Hepatocyte (in vitro differentiated cells): ENCODE measurements at regions not wholly inside any gene's neighbourhood (a gene's known extent, or its start where the extent isn't known, plus 50 kb on each side); places are given as distances from the start of the nearest gene placed in this dataset.

Experiments used
- DNase-seq: peaks from one replicate; pipeline ENCODE4 v3.0.0-alpha.2; 2016; ENCODE audit warnings: low spot score
- H2AFZ ChIP-seq: fragments of 200-600 bp; sonication (generic); 2 replicates; pipeline ENCODE4 v1.6.0; 2016; ENCODE audit warnings: antibody characterized with exemption, mild to moderate bottlenecking
- H3K27ac ChIP-seq: fragments of 200-600 bp; sonication (generic); 2 replicates; pipeline ENCODE4 v1.5.1; 2016; ENCODE audit warnings: mild to moderate bottlenecking
- H3K27me3 ChIP-seq: fragments of 200-600 bp; sonication (generic); 2 replicates; pipeline ENCODE4 v1.6.1; 2016
- H3K36me3 ChIP-seq: fragments of 200-600 bp; sonication (generic); replicated peaks from 2 replicates; pipeline ENCODE4 v1.5.1; 2016; ENCODE audit warnings: low read depth; ENCODE audit not compliant: insufficient read depth
- H3K4me1 ChIP-seq: fragments of 200-600 bp; sonication (generic); 2 replicates; pipeline ENCODE4 v1.5.1; 2016; ENCODE audit warnings: mild to moderate bottlenecking, moderate library complexity; ENCODE audit not compliant: insufficient read depth
- H3K4me2 ChIP-seq: fragments of 200-600 bp; sonication (generic); 2 replicates; pipeline ENCODE4 v1.6.0; 2016
- H3K4me3 ChIP-seq: fragments of 200-600 bp; sonication (generic); 2 replicates; pipeline ENCODE4 v1.5.1; 2016; ENCODE audit warnings: mild to moderate bottlenecking
- H3K79me2 ChIP-seq: fragments of 200-600 bp; sonication (generic); 2 replicates; pipeline ENCODE4 v1.6.0; 2017; ENCODE audit warnings: mild to moderate bottlenecking
- H3K9me2 ChIP-seq: fragments of 200-600 bp; sonication (generic); replicated peaks from 2 replicates; pipeline ENCODE4 v1.6.0; 2017; ENCODE audit warnings: mild to moderate bottlenecking; ENCODE audit not compliant: insufficient read depth
- H3K9me3 ChIP-seq: fragments of 200-600 bp; sonication (generic); 2 replicates; pipeline ENCODE4 v1.5.1; 2016; ENCODE audit warnings: low read depth, mild to moderate bottlenecking
- H4K20me1 ChIP-seq: fragments of 200-600 bp; sonication (generic); 2 replicates; pipeline ENCODE4 v1.6.0; 2016; ENCODE audit warnings: mild to moderate bottlenecking; ENCODE audit not compliant: insufficient read depth, poor library complexity, severe bottlenecking
- CTCF ChIP-seq: fragments of 200-600 bp; sonication (generic); IDR thresholded peaks from 2 replicates; pipeline ENCODE4 v1.5.1; 2016; ENCODE audit warnings: antibody characterized with exemption, mild to moderate bottlenecking; ENCODE audit not compliant: poor library complexity
- EZH2 ChIP-seq: fragments of 200-600 bp; sonication (generic); IDR thresholded peaks from 2 replicates; pipeline ENCODE4 v1.6.1; 2016; ENCODE audit warnings: antibody characterized with exemption, mild to moderate bottlenecking, borderline replicate concordance
- EZH2phosphoT487 ChIP-seq: fragments of 200-600 bp; sonication (generic); IDR thresholded peaks from one replicate; pipeline ENCODE4 v1.6.1; 2018; ENCODE audit warnings: antibody characterized with exemption, mild to moderate bottlenecking, low read depth, moderate library complexity; ENCODE audit not compliant: unreplicated experiment, severe bottlenecking
- WGBS: methylation state at CpG from one replicate; pipeline ENCODE4 v1.1.6; 2016; ENCODE audit warnings: low lambda C conversion rate; ENCODE audit errors: missing lambda C conversion rate; 5-methylcytosine and 5-hydroxymethylcytosine counted together

- H3K79me2 ChIP-seq = no peaks in the 10 kb centered on the region
- H3K9me2 ChIP-seq = no peaks in the 10 kb centered on the region
- DNase-seq = no peak
- no peak overlapping the region for H3K4me3 ChIP-seq
- H4K20me1 ChIP-seq = no peaks in the 10 kb centered on the region
- H3K4me1 ChIP-seq = no peaks in the 10 kb centered on the region
- H3K4me2 ChIP-seq = no peak overlapping the region
- H3K36me3 ChIP-seq = no peaks in the 10 kb centered on the region
- H3K27ac ChIP-seq = no peak overlapping the region
- H3K9me3 ChIP-seq = no peaks in the 10 kb centered on the region
- no peaks in the 10 kb centered on the region for H3K27me3 ChIP-seq
- no peak overlapping the region for H2AFZ ChIP-seq
- WGBS = 81% methylated on average over 5 of the region's 5 CpGs
- TF ChIP-seq EZH2phosphoT487 (no peak), CTCF (no peak), EZH2 (no peak)
Measured at GRCh38 chr3:70832089-70832833, 519.8 kb upstream of the MDFIC2 start.

GRCh38 chr3:70829092-70829491 is 516.7 kb upstream of the MDFIC2 start:
- H3K4me1 ChIP-seq = no peaks in the 10 kb centered on the region
- H3K27ac ChIP-seq = no peak overlapping the region
- no peak overlapping the region for H2AFZ ChIP-seq
- peak; percentile 13 for DNase-seq
- TF ChIP-seq EZH2 (no peak), EZH2phosphoT487 (no peak), CTCF (no peak)
- H3K9me3 ChIP-seq = no peaks in the 10 kb centered on the region
- no peaks in the 10 kb centered on the region for H3K9me2 ChIP-seq
- H3K4me2 ChIP-seq = no peak overlapping the region
- H3K4me3 ChIP-seq = no peak overlapping the region
- no peaks in the 10 kb centered on the region for H3K27me3 ChIP-seq
- H3K79me2 ChIP-seq = no peaks in the 10 kb centered on the region
- H4K20me1 ChIP-seq = no peaks in the 10 kb centered on the region
- WGBS = 76% methylated on average over 6 of the region's 6 CpGs
- H3K36me3 ChIP-seq = no peaks in the 10 kb centered on the region

GRCh38 chr3:70824773-70825172 is 512.3 kb upstream of the MDFIC2 start:
- WGBS = 50% methylated on average over 1 of the region's 1 CpG

More at GRCh38 chr3:70824773-70825172, 512.3 kb upstream of the MDFIC2 start:
- H3K4me3 ChIP-seq = no peak overlapping the region
- H3K9me3 ChIP-seq = no peaks in the 10 kb centered on the region
- H4K20me1 ChIP-seq = no peaks in the 10 kb centered on the region
- no peak overlapping the region for H3K4me2 ChIP-seq
- H3K36me3 ChIP-seq = no peaks in the 10 kb centered on the region
- H2AFZ ChIP-seq = no peak overlapping the region
- H3K4me1 ChIP-seq = no peaks in the 10 kb centered on the region
- H3K9me2 ChIP-seq = no peaks in the 10 kb centered on the region
- H3K79me2 ChIP-seq = no peaks in the 10 kb centered on the region
- TF ChIP-seq EZH2phosphoT487 = no peak
- no peak for TF ChIP-seq CTCF
- no peak for TF ChIP-seq EZH2
- no peaks in the 10 kb centered on the region for H3K27me3 ChIP-seq
- no peak overlapping the region for H3K27ac ChIP-seq
- DNase-seq = no peak
